VCaP (cell line): ENCODE measurements at regions not wholly inside any gene's neighbourhood (a gene's known extent, or its start where the extent isn't known, plus 50 kb on each side); places are given as distances from the start of the nearest gene placed in this dataset.

ENCODE experiments used
- H3K27ac ChIP-seq: fragments of 450-650 bp; 2 replicates; pipeline ENCODE4 v1.5.1; 2017
- TF ChIP-seq, protein P1 (sequence below): fragments of 450-650 bp; conservative IDR thresholded peaks from 2 replicates; pipeline ENCODE4 v1.5.1; 2017; ENCODE audit warnings: mild to moderate bottlenecking, moderate library complexity

DNA sequence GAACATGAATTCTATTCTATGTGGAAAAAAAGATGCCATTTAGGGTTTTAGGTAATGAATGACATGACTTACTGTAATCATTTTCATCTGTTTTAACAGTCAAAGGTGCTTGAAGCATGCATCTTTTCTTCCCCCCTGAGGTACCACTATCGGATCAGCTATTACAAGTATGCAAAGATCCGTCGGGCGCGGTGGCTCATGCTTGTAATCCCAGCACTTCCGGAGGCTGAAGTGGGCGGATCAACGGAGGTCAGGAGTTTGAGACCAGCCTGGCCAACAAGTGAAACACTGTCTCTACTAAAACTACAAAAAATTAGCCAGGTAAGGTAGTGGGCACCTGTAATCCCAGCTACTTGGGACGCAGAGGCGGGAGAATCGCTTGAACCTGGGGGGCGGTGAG lies 241.3 kb downstream of the ARAP2 start:
- no peak overlapping the region for H3K27ac ChIP-seq
- TF ChIP-seq, protein P1, sequence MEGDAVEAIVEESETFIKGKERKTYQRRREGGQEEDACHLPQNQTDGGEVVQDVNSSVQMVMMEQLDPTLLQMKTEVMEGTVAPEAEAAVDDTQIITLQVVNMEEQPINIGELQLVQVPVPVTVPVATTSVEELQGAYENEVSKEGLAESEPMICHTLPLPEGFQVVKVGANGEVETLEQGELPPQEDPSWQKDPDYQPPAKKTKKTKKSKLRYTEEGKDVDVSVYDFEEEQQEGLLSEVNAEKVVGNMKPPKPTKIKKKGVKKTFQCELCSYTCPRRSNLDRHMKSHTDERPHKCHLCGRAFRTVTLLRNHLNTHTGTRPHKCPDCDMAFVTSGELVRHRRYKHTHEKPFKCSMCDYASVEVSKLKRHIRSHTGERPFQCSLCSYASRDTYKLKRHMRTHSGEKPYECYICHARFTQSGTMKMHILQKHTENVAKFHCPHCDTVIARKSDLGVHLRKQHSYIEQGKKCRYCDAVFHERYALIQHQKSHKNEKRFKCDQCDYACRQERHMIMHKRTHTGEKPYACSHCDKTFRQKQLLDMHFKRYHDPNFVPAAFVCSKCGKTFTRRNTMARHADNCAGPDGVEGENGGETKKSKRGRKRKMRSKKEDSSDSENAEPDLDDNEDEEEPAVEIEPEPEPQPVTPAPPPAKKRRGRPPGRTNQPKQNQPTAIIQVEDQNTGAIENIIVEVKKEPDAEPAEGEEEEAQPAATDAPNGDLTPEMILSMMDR: no peak

DNA sequence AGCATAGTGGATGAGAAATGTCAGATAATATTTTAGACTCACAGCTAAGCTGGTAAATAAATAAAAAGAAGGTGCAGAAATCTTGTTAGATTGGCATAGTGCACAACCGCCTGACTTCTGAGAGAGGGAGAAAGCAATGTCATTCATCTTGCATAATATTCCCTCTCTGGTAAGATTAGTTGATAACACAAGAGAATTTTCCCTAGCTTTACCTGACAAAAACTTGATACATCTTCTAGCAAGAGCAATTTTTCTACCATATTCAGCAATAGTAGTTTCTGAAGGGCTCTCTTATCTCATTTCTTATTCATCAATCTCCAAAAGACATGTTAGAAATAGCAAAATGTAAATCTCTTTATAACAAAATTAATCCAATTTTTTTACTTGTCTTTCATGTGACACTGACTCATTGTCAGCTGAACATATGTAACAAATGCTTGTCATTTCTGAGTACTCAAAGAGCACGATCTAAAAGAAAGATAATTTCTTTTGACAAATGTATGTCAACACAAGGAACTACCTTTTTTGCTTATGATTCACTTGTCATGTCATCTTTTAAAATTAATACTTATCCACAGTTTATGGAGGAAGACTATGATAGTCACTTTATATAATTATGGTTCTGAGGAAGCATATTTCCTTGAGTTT lies 240.0 kb downstream of the ARAP2 start:
- TF ChIP-seq, protein P1: no peak
- no peak overlapping the region for H3K27ac ChIP-seq

DNA sequence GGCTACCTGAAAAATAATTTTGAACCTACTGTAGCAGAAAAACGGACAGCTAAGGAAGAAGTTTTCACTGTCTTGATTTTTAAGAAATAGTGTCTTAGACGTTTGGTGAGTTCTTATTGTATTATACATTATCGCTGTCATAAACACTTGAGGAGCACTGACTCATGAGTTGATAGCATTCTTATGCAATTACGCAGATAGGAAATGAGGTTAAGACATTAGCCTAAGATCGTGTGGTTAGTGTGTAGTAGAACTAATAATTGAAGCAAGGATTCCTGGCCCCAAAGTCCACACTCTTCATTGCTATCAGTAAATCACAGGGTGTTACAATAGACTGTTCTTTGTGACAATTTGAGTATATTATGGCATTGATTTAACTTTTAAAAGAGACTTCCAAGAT lies 238.1 kb downstream of the ARAP2 start:
- TF ChIP-seq, protein P1: no peak
- H3K27ac ChIP-seq: no peak overlapping the region

DNA sequence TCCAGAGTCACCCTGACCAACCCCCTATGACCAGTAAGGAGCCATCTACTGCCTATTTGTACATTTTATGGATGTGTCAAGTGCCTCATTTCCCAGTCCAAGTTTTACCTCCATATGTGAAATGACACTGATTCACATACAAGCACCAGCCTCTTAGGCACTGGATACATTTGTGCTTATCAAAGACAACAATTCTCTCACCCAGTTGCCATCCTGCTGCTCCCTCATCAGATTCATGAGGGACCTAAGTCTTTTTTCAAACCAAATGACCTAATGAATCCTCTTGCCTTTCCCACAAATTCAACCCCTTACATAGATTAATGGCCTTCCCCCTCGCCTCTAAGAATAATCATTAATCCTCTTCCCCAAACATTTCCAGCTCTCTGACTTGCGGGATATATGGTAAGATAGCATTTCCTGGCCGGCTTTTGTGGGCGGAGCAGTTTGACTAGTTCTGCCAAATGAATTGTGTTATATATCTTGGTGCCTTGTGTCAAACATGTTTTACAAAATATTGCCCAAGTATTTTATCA lies 233.9 kb downstream of the ARAP2 start:
- no peak overlapping the region for H3K27ac ChIP-seq
- TF ChIP-seq, protein P1: no peak

DNA sequence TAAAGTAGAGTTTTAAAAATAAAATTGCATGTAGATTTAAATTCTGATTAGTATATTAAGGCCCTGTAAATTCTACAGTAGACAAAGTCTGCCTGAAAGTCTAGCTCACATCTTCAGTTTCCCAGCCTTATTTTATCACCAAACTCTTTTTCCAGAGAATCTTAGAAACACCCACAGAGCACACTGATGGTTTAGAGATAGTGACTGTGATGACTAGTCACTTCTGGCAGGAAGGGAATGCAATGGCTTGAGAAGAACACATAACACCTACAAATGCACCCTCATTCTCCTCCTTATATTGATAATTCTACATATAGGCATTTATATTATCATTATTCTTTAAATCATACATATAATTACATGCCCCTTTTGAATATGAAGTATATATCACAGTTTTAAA lies 232.9 kb downstream of the ARAP2 start:
- TF ChIP-seq, protein P1: no peak
- H3K27ac ChIP-seq: no peak overlapping the region

DNA sequence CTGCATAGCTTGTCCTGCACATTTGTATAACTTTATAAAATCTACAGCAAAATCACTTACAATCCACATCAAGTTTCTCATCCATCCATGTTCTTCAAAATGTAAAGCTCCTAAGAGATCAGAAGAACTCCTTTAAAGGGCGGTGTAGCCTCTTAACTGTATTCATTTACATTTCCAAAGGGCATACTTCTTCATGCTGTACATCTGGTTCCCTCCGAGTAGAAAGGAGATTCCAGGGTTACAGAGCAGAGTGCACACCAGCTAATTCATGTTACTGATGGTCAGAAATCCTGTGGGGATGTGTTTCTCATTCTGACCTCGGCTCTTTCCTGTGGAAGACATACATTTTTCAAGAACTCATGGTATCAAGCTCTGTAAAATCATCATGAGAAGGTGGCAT lies 231.8 kb downstream of the ARAP2 start:
- no peak overlapping the region for H3K27ac ChIP-seq

DNA sequence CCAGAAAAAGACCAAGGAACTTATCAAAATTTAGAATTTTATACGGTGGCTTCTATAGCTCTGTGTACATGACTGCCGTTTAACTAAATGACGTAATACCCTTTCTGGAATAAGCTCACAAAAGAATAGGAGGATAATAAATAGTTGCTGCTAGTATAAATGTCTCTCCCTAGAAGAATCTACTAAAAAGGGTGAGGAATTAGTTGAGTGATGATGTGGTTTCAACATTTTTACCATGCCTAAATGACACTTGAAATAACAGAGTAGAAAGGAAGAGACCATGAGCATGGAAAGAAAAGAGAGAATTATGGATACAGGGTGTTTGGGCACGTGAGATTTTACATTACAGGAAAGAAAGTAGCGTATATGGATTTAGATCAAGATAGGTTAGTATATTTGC lies 231.1 kb downstream of the ARAP2 start:
- TF ChIP-seq, protein P1: no peak
- no peak overlapping the region for H3K27ac ChIP-seq

More for the DNA sequence above, 231.8 kb downstream of the ARAP2 start:
- TF ChIP-seq, protein P1: no peak
